Limb (tissue), 2 donors: ENCODE measurements at regions not wholly inside any gene's neighbourhood (a gene's known extent, or its start where the extent isn't known, plus 50 kb on each side); places are given as distances from the start of the nearest gene placed in this dataset.
A peak's percentile ranks its signal among the peaks of the same experiment; 100 is the strongest.
"Not testable (repeated sequence)": the region's sequence is repeated elsewhere in the genome, so short reads cannot be mapped to it uniquely, and the experiment has no call there.

ENCODE experiments used
- DNase-seq, 2 donors: peaks; one replicate each; pipeline ENCODE4 v3.0.0-alpha.2; 2016; ENCODE audit errors: extremely low spot score in 2 of 2

GRCh38 chr7:82566752-82567151, 123.2 kb upstream of the CACNA2D1 start:
- DNase-seq, result no peak

GRCh38 chr7:82562716-82563404, 119.3 kb upstream of the CACNA2D1 start:
- DNase-seq, result no peak

- peak; percentile 51 to 63 for DNase-seq
These were observed 115.7 kb upstream of the CACNA2D1 start for GRCh38 chr7:82559193-82559805.

GRCh38 chr7:82549616-82550285, 106.2 kb upstream of the CACNA2D1 start:
- no peak for DNase-seq

- no peak for DNase-seq
These were observed 104.6 kb upstream of the CACNA2D1 start for GRCh38 chr7:82548141-82548688.

DNA sequence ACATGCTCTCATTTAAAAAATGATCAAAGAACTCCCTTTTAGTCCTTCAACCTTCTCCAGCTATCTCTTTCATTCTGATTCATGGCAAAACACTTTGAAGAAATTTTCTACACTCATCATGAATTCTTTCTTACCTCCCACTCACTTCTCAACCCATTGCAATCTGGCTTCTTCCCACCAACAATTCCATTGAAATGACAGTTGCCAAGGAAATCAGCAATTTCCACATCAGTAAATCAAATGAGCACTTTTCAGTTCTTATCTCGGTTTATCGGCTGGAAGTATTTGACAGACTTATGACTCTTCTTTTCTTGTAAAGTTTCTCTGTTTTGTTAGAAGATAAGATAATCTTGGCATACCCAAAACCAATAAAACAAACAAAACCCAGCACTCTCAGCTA, 99.1 kb upstream of the CACNA2D1 start:
- no peak for DNase-seq

DNA sequence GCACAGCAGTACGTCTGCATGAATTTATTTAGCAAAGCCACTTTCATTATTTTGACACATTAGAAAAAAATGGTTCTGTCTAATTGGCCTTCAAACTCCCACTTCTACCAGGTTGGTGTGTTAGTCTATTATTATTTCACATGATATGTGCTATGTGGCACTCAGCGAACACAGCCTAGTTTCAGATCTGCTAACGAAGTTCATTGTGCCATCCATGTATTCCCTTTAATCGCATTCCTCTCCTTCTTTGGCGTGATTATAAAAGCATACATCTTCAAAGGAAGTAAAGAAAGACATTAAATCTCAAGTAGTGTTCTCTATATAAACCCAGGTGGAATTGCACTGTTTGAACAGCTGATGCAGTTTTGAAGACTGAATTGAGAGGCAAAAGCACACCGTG, 96.4 kb upstream of the CACNA2D1 start:
- no peak for DNase-seq

- DNase-seq, result no peak
These were observed 91.1 kb upstream of the CACNA2D1 start for GRCh38 chr7:82534684-82535083.

GRCh38 chr7:82530361-82530760, 86.8 kb upstream of the CACNA2D1 start:
- no peak for DNase-seq

DNA sequence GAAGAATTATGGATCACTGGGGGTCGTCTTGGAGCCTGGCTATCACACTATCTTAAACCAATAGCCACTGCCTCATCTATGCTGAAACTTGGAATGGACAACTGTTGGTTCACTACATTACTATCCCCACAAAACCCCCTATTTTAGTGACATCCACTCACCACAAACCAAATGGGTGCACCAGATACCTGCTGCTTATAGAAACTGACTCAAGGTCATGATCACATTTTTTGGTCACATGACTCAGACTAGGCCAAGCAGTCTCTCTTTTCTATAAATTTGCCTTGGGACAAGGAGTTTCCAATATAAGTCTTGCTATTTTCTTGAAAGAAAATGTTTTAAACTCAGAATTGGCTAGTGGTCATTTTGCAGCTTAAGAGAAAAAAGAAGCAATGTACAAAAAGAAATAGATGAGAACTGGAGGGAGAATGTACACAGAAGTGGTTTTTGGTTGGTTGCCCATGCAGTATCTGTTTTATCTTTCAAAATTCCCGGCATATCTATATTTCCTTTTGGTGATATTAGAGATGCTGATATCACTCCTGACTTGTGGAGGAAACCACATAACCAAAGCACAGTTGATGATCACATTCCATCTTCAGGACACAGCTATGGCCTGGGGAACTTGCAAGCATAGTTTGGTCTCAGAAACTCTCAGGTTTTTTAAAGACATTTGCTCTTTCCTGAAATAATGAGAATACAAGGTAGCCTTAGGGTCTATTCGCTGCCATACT, 85.2 kb upstream of the CACNA2D1 start:
- no peak for DNase-seq

GRCh38 chr7:82527851-82528250, 84.3 kb upstream of the CACNA2D1 start:
- no peak for DNase-seq

GRCh38 chr7:82521906-82522445, 78.4 kb upstream of the CACNA2D1 start:
- DNase-seq, result no peak

- no peak for DNase-seq
These were observed 73.5 kb upstream of the CACNA2D1 start for GRCh38 chr7:82517050-82517449.

- no peak for DNase-seq
These were observed 68.0 kb upstream of the CACNA2D1 start for GRCh38 chr7:82511542-82511941.

- no peak for DNase-seq
These were observed 64.5 kb upstream of the CACNA2D1 start for GRCh38 chr7:82507976-82508677.

- no peak for DNase-seq
These were observed 63.9 kb upstream of the CACNA2D1 start for GRCh38 chr7:82507365-82507975.

DNA sequence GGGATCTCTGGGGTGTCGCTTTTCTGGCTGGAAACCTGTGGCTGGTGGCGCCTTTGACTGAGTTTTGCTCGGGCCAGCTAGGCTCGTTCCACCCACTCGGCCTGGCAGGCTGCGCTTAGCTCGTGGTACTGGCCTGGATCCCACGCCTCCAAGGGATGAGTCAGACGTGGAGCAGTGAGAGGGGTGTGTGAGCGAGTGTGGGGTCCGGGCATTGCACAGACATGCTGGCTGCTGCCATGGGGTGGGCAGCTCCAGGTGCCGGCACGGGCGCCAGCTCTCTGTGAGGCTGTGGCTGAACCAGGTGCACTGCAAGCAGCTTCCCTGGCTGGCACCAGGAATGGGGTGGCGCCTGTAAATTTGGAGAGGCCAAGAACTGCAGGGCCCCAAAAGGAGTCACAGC, 63.1 kb upstream of the CACNA2D1 start:
- no peak for DNase-seq

DNA sequence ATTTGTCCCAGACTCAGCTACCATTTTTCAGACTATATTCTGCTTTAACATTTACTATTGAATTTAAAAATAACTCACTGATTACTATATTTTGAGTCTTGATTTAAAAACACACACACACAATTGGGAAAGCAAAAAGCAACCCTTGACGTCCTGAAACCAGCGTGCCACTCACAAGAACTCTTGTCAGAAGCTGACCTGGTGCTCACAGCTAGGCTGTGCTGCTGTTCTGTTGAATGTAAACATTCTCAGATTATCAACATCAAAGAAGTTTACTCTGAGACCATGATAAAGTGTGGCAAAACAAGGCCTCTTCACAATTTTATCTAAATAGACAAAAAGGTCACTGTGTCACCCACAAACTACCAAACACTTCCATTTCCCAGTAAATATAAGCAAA, 62.6 kb upstream of the CACNA2D1 start:
- no peak for DNase-seq

DNA sequence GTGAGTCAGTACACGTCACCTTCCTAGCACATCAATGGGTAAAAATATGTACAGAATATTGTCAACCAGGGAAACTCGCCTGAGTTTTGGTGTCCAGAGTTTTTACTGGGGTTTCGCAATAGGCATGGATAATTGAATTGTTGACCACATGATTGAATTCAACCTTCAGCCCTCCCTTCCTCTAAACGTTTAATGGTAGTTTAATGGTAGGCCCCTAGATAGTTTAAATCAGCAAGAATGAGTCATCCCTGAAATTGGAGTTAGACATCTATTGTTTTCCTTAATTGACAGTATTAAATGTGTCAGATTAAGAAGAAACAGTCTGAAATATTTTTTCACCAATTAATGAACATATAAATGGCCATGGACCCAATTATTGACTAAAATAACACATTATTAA, 57.8 kb upstream of the CACNA2D1 start:
- no peak for DNase-seq

DNA sequence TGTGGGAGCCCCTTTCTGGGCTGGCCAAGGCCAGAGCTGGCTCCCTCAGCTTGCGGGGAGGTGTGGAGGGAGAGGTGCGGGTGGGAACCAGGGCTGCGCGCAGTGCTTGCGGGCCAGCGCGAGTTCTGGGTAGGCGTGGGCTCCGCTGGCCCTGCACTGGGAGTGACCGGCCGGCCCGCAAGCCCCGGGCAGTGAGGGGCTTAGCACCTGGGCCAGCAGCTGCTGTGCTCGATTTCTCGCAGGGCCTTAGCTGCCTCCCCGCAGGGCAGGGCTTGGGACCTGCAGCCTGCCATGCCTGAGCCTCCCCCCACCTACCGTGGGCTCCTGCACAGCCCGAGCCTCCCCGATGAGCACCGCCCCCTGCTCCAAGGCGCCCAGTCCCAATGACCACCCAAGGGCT, 56.0 kb upstream of the CACNA2D1 start:
- not testable (repeated sequence) for DNase-seq

DNA sequence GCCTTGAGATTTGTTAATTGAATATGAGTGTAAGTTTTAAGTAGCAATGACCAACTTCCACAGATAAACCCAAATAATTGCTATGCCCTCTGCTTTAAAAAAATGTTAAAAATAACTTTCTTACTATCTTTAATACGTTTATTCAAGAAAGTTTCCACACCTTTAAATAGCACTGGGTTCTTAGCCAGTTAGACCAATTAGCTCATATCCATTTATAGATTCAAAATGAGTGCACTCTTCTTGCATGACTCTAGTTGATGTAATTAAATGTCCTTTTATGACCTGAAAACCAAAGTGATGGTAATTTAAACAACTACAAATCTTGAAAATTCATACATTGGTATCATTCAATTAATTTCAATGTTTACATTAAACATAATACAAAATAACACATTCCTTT, 50.8 kb upstream of the CACNA2D1 start:
- no peak for DNase-seq
